GM20431 (cell line): ENCODE measurements at regions not wholly inside any gene's neighbourhood (a gene's known extent, or its start where the extent isn't known, plus 50 kb on each side); places are given as distances from the start of the nearest gene placed in this dataset.

Experiments
- in situ Hi-C: fragments of 300-500 bp; cut with MseI, MboI; formaldehyde crosslinking; loops from one replicate; pipeline ENCODE4 v1.15.0; 2020; ENCODE audit warnings: low sequenced_read_pairs; ENCODE audit not compliant: unreplicated experiment

DNA sequence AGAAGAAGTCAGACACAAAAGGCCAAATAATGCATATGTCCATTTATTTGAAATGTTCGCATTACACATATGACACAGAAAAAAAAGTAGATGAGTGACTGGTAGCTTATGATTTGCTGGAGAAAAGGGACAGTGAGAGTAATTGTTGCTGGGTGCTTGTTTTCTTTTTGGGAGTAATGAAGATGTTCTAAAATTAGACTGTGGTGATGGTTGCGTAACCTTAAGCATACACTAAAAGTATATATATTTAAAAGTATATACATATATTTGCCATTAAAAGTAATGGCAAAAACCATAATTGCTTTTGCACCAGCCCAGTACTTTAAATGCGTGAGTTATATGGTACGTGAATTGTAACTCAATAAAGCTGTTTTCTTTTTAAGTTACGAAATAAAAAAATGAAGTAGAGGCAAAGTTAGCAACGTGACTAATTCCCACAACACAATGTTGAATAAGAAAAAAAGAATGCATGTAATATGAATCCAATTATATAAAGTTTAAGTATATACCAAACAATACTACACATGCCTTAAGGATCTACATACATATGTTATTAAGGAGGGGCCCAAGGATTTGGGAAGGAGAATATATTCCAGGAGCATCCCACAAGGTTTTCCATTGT, 360.4 kb upstream of the CELF2 start:
- in situ Hi-C loops: no loop called here

DNA sequence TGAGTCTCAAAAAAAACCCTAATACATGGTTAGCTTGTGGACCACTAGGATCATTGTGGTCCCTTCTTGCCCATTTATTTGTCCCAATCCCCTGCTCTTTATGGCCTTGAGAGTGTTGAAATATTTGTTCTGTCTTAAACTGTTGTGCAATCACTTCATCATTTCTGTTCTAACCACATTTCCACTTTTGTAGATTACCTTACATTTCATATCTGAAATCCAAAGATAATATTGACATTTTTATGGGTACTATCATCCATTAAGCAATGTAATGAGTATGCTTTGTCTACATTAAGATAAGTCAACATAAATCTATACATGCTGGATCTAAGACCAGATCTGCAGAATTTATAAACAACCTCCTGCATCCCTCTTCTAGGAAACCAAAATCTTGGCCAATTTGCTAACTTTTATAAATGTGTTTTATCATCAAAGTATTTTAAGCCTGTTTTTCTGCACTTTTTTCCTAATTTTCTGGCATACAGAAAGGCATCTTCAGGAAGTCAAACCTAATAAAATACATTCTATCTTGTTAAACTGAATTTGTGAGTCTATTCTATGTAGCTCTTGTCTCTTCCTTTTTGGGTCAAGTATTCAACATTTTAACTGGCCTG, 359.4 kb upstream of the CELF2 start:
- in situ Hi-C loops: no loop called here

DNA sequence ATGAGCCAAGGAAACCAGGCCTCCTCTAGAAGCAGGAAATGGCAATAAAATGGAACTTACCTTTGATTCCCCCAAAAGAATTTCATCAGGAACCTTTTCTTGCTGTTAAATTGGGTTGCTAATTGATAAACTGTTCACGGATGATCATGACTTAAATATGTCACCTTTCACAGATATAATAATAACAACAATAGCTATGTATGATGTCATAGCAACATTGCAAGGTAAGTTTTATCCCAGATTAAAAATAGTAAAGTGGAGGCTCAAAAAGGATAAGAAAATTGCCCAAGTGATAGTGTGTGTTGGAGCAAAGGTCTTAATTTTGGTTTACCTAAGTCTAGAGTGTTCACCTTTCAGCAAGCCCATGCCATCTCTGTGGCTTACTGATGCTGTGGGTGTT, 357.6 kb upstream of the CELF2 start:
- in situ Hi-C loops: no loop called here

DNA sequence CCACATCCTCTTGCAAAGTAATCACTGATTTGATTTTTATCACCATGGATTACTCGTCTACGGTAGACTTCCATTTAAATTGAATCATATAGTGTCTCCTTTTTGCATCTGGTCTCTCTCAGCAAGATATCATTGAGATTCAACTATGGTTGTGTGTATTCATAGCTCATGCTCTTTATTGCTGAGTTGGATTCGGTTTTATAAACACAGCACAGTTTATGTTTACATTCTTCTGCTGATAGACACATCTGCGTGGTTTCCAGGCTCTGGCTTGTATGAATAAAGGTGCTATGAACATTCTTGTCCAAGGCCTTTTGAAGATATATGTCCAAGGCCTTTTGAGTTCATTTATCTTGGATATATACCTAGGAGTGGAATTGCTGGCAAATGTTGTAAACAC, 356.5 kb upstream of the CELF2 start:
- in situ Hi-C loops: no loop called here

DNA sequence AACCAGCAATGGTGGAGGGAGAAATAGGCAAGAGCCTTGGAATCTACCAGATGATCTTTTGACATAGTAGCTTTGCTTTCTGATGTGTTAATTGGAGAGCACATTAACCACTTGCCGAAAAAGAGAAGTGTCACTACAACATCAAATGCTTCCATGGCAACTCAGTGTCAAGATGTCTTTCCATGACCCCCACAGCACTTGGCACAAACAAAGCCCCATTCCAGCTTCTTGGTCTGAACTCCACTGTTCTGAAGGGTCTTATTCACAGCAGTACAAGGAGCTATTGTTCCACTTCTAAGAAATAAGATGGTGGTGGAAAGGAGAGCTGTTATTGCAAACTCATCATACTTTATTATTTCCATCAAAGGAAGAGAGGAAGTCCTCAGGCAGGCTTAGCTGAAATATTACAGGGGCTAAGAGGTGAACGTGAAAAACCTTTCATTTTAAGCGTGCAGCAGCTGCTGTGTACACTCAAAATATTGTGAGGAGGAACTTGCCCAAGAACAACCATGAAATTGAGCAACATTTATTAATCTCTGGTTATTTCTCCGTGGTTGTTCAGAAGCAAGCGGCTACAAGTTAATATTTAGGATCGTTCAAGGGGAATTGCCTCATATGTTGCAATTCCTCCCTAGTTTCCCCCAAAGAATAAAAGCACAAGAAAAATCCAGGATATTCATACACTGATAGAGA, 354.8 kb upstream of the CELF2 start:
- in situ Hi-C loops: no loop called here

DNA sequence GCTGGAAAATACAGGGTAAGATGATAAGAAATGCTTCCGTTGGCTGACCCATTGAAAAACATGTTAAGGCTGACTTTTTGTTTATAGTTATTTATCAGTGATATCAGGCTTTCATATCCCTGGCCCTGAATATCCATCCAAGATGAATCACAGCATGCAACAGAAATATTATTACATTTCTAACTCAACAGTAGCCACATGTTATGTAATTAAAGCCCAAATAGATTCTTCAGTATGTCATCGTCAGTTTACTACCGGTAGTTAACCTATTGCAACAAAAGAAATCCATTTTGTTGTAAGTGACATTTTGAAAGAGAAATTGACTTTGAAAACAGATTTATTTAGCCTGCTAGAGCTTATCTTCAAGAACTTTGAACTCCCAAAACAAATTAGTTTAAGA, 354.1 kb upstream of the CELF2 start:
- in situ Hi-C loops: no loop called here

DNA sequence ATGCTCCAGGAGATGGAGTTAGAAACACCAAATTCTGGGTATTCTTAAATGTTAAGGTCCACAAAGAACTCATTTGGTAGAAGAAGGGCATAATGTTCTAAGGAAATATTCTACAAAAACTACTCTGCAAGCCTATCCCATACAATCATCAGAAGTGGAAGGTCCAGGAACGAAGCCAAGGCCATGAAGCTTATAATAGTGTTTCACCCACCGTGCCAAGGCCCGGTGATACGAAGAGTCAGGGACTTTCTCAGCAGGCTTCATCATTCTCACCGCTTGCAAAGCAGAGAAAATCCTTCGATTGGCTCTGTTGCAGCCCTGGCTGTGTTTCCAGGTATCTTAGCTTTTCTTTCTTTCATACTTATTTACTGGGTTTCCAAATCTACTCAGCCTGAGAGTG, 351.9 kb upstream of the CELF2 start:
- in situ Hi-C loops: no loop called here

DNA sequence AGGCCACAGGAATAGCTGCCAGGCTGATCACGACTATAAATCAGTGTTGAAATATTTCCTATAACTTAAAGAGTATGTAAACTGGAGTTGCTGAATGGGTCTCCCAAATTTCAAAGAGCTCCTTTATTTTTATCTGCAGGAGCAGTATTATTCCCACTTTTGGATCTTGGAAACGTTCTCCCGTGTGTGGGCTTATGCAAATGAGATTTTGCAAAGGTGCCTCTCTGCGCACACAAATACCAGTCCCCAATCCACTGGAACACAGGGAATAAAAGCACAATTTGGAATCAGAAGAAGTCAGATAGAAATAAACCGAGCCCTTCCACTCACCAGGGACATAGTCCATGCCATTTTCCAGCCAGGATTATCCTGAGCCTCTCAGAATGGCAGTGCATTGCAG, 350.2 kb upstream of the CELF2 start:
- in situ Hi-C loops: no loop called here

DNA sequence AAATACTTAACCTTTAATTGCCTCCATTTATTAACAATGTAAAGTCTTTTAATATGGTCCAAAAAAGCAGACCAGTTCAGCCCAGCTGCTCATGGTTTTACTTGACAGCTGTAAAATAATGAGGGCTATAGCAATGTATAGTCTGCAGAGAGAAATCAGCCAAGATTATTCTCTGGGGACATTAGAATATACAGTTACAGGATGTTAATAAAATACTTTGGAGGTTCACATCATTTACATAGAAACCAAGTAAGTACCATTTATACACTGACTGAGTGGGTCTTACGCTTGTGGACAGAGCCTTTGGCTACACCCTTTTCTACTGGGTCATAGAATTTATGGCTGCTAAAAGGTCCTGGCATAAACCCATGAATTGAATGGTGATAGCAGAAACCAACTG, 340.7 kb upstream of the CELF2 start:
- in situ Hi-C loops: no loop called here

DNA sequence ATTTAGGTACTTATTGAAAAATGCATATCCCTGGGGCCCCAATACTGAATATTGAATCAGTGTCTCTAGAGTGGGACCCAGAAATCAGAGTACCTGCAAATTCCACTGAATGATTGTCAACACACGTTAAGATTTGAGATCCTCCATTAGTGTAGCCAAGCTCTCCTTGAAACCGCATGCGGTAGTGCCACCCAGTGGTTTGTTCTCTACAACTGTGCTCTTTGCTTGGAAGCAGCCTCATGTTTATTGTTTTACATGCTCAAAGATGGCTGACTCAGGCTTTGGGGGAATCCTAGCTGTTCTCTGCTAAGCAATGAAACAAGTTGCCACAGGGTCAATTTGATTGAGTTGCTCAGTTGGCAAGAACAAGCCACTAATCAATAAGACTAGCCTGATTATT, 340.2 kb upstream of the CELF2 start:
- in situ Hi-C loops: no loop called here

DNA sequence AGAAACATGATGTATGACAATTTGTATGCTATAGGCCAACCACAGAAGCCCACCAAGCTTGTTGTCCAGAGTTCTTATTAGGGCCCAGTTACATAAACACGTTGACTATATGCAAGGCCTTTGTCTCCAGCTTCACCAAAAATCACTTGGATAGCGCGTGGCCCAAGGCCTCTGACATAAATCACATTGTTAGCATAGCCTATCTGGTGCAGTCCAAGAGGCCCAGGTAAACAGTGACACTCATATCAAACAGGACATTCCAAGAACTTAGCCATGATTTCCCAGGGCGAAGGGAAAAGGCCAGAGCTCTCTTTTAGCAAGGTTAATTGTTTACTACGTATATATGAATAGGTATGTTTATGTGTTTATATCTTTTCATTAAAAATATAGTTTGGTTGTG, 337.2 kb upstream of the CELF2 start:
- in situ Hi-C loops: no loop called here

DNA sequence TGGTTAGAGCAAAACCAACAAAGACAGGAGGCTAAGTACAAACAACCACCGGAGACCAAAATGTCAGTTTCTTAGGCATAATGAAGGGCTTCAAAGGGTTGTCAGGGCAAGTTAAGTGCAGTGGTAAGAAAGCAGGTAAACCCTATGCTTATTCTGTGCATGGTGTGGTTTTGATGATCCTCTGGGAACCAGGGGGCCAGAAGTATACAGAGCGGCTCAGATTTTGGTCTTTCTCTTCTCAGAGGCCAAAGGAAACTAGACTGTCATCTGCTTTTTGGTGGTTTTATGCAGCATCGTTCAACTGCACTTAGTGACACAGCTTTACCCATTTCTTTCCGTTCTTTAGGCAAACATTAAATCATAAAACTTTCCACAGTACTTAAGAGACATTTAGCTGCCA, 332.7 kb upstream of the CELF2 start:
- in situ Hi-C loops: no loop called here

DNA sequence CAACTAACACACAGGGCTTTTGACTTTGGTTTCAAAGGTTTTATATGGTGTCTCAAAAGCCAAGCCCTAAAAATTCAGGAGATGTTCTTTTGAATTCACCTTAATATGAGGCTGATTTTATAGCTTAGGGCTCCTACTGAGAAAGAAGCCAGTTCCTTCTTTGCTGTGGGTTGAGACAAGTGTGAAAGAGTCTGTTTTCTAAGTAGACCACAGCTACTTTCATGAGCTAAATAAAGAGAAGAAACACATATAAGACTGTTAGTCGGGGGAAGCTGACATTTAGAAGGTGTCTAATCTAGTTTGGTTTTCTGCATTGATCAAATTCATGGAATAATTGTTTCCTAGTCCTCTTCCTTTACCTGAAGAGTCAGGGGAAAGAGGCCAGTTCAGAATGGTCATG, 332.1 kb upstream of the CELF2 start:
- in situ Hi-C loops: no loop called here

DNA sequence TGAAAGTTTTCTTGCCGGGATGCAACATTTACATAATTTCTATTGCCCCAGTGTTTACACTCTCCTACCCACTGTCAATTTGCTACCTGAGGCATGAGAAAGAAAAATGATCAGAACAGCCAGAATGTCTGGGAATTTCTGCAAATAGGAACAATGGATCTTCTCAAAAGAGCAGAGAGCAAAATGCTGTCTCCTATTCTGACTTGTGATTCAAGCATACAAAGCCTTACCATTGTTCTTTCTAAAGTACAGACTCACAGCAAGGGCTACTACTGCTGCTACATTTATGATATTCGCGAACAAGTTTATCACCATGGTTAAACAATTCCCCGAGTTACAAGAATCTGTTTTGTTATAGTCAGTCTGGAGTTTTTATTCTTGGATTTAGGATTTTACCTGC, 329.9 kb upstream of the CELF2 start:
- in situ Hi-C loops: no loop called here

DNA sequence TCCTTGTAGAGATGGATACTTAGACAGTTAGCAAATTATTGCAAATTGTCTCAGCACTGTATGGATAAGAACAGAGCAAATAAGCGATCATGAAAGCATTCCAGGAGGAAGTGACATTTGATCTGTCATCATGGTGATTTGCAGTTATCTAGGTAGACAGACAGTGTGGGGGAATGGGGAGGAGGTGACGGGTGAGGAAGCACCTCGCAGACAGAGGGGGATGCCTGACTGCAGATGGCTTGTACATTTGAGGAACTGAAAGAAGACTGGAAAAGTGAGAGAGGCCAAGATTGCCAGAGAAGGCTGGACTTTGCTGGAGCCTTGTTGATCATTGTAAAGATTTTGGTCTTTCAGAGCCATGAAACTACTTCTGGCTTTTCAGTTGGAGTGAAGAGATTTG, 318.2 kb upstream of the CELF2 start:
- in situ Hi-C loops: no loop called here

DNA sequence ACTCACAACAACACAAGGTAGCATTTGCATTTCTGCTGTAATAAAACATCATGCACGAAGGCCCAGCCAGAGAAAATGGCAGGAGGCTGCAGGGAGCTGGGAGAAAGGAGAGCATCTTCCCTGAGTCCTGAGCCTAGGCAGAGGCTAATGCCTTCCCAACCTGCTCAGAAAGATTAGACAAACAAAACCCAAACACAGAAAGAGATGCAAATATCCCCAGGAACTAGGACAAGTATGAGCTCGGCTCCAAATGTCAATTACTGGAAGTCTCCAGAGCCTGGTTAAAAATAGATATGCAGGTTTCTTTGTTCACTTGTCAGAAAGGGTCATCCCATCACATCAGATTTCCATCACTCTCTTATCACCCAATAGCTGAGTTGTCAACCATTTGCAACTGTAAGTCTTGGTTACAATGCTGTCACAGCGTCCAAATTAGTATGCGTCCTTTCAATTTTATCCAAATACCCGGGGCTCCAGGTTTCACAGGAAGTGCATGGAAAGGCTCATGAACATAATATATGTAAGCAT, 316.5 kb upstream of the CELF2 start:
- in situ Hi-C loops: no loop called here

DNA sequence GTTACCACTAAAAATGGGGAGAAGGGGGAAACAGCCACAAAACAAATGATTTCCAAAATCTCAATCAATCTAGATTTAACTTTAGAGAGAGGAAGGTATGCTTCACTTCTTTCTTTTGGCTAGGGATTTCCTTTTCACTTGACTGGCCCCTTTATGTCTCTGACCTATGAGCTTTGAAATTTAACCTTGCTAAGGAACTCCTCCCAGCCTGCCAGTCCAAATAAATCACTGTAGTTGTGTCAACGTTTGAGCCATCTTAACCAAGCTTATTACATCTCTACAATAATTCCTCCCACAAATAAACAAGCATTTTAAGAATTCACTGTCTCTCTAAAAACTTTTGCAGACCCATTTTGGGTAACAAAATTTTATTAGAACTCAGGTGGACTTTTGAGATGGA, 315.5 kb upstream of the CELF2 start:
- in situ Hi-C loops: no loop called here

DNA sequence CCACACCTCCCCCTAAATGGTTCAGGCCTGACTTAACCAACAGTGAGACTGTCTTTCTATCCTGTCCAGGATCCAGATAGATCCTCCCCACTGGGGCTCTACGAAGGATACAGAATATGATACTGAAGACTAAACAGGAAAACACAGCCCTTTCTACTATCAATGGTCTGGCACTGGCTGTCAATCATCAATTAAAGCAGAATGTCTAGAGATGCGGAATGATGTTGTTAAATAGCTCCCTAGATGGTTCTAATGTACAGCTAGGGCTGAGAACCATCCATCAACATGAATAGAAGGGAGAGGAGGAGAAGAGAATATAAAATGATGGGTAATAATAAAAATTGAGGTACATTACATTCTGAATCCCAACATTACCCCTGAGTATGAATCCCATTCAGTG, 314.3 kb upstream of the CELF2 start:
- in situ Hi-C loops: no loop called here

DNA sequence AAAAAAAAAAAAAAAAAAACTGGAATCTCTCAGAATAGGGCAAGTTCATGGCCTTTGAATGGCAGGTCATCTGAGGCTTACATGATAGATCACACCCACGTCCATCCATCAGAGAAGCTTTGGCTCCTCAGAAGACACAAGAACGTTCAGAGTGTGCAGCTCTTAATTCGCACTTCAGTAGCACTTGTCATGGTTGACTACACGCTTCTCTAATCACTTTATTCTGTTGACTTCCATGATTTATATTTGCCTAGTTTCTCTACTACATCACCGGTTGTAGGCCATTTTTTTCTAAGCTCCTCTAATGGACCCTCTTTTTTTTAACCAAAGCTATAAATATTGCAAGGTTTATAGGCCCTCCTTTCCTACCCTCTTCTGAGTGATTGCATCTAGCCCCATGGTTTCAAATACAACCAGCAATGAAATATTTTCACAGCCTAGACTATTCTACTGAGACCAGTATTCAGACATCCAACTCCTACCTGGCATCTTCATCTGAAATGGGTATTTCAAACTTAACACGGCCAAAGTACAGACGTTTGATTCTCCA, 305.4 kb upstream of the CELF2 start:
- in situ Hi-C loops: no loop called here

DNA sequence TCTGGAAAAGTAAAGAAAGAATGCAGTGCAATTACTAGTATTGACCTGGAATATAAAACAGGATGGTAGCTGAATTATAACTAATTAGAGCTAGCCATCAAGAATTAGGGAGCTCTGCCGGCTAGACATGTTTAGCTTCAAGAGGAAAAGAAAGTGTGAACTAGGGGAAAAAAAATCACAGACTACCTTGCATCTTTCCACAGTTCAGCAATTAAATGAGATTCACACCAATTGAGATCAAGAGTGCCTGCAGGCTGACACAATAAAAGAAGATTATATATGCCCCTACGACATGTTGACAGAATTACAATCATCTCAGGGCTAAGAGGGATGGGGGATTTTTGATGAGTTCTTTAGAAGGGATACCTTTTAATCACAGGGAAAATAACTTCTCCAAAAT, 303.3 kb upstream of the CELF2 start:
- in situ Hi-C loops: no loop called here

DNA sequence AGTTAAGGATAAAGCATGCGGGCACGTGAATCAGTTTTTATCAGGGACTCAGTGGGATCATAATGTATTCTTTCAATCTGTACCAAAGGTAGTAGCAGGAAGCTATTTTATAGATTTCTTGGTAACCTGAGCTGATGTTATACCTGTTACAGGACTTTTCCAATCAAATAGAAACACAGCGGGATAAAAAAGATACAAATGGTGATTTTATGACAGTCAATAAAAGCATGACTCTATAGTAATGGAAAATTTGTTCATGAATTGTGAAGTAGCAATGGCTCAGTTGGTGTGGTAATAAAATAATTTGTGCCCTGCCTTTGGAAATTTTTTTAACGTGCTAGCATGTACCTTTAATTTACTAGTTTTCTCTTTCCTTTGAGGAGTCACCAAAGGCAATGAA, 300.7 kb upstream of the CELF2 start:
- in situ Hi-C loops: no loop called here
